ENCODE measurements at regions not wholly inside any gene's neighbourhood (a gene's known extent, or its start where the extent isn't known, plus 50 kb on each side); places are given as distances from the start of the nearest gene placed in this dataset.

GRCh38 chr1:114032271-114033215, 53.3 kb downstream of the OLFML3 start:
- ChIA-PET CTCF (interaction anchor here (0.6 to 2.0 kb wide), 13 partner anchors 9 to 1009 kb away, joined by 3 to 7 read pairs (median 4); no protein-coding TSS in a partner anchor), POLR2A (no interaction called here)
- TF ChIP-seq ATF2 (tag by site-specific recombination; IDR thresholded peaks at IDR 0.05; ENCODE audit: low read depth) (no peak), ZIC2 (tag by site-specific recombination; IDR thresholded peaks at IDR 0.05) (no peak), SP3 (tag by site-specific recombination; IDR thresholded peaks at IDR 0.05) (no peak), PRDM1 (tag by site-specific recombination; IDR thresholded peaks at IDR 0.05) (no peak), ZNF645 (tag by site-specific recombination; IDR thresholded peaks at IDR 0.05) (no peak), TSHZ1 (tag by site-specific recombination; IDR thresholded peaks at IDR 0.05; ENCODE audit: borderline replicate concordance) (no peak), ZNF324 (tag by site-specific recombination; IDR thresholded peaks at IDR 0.05) (no peak), GFI1B (tag by site-specific recombination; IDR thresholded peaks at IDR 0.05) (no peak), ZFP69B (tag by site-specific recombination; IDR thresholded peaks at IDR 0.05) (no peak), ZSCAN4 (tag by site-specific recombination; IDR thresholded peaks at IDR 0.05) (no peak), ZFHX2 (tag by site-specific recombination; conservative IDR thresholded peaks at IDR 0.05) (no peak), ZNF571 (tag by site-specific recombination; IDR thresholded peaks at IDR 0.05) (no peak)
- Histone ChIP-seq H3K4me3 (ENCODE audit: low read depth, low read length) (no peak overlapping the region), H3K9me3 (ENCODE audit: control insufficient read depth, insufficient read depth, low read depth, low read length) (no peaks in the 10 kb centered on the region), H3K27ac (ENCODE audit: extremely low read depth, low read depth, low read length) (no peak overlapping the region), H3K4me1 (ENCODE audit: control insufficient read depth, insufficient read depth, low read length) (no peaks in the 10 kb centered on the region), H3K36me3 (ENCODE audit: control insufficient read depth in 2 of 2, insufficient read depth in 1 of 2, low read length in 2 of 2) (no peaks in the 10 kb centered on the region)

GRCh38 chr1:114033216-114033706, 54.0 kb downstream of the OLFML3 start:
- ChIA-PET POLR2A (no interaction called here), CTCF (interaction anchor here (0.6 to 2.0 kb wide), 13 partner anchors 10 to 268 kb away, joined by 3 to 7 read pairs (median 4); no protein-coding TSS in a partner anchor)
- Histone ChIP-seq H3K9me3 (ENCODE audit: control insufficient read depth, insufficient read depth, low read depth, low read length) (no peaks in the 10 kb centered on the region), H3K36me3 (ENCODE audit: control insufficient read depth in 2 of 2, insufficient read depth in 1 of 2, low read length in 2 of 2) (no peaks in the 10 kb centered on the region), H3K27ac (ENCODE audit: extremely low read depth, low read depth, low read length) (no peak overlapping the region), H3K4me3 (ENCODE audit: low read depth, low read length) (no peak overlapping the region), H3K4me1 (ENCODE audit: control insufficient read depth, insufficient read depth, low read length) (no peaks in the 10 kb centered on the region)
- no peak for TF ChIP-seq TCF7L2 (IDR thresholded peaks at IDR 0.05; ENCODE audit: borderline replicate concordance, low read depth, low read length)
- peak; percentile 32; the same call in 1 of the 2 replicates for TF ChIP-seq PRDM10 (tag by site-specific recombination; IDR thresholded peaks at IDR 0.05)

Measured in HEK293 (cell line).